Psoas muscle (tissue), 7 donors: ENCODE measurements at regions not wholly inside any gene's neighbourhood (a gene's known extent, or its start where the extent isn't known, plus 50 kb on each side); places are given as distances from the start of the nearest gene placed in this dataset.

Experiments used
- ATAC-seq, 4 donors: fragments of 200-7000 bp; cut with Tn5 transposase; one replicate each; pipeline ENCODE4 v1.9.1; 2020; ENCODE audit warnings: moderate library complexity in 3 of 4, mild to moderate bottlenecking in 2 of 4
- DNase-seq, 2 donors: peaks; one replicate each; pipeline ENCODE4 v3.0.0-alpha.2; 2020
- H3K27ac ChIP-seq: fragments of 200-600 bp; one replicate; pipeline ENCODE4 v1.8.0; 2022
- H3K27me3 ChIP-seq, 3 donors: fragments of 200-600 bp in 1 of 3; one replicate each; pipeline versions ENCODE4 v1.6.1 to v1.8.0; 2013 to 2022; ENCODE audit warnings: low read length in 2 of 3, mild to moderate bottlenecking in 2 of 3, moderate library complexity in 1 of 3; ENCODE audit not compliant: insufficient read depth in 3 of 3
- H3K36me3 ChIP-seq, 2 donors: fragments of 200-600 bp in 1 of 2; one replicate each; pipeline versions ENCODE4 v1.6.1 to v1.8.0; 2013 to 2022; ENCODE audit warnings: low read depth in 1 of 2, mild to moderate bottlenecking in 1 of 2, moderate library complexity in 1 of 2; ENCODE audit not compliant: insufficient read depth in 1 of 2
- H3K4me1 ChIP-seq: fragments of 200-600 bp; one replicate; pipeline ENCODE4 v1.8.0; 2022
- H3K4me3 ChIP-seq: fragments of 200-600 bp; one replicate; pipeline ENCODE4 v1.8.0; 2022; ENCODE audit warnings: mild to moderate bottlenecking
- H3K9me3 ChIP-seq: fragments of 200-600 bp; one replicate; pipeline ENCODE4 v1.8.0; 2022
- WGBS, 3 donors: extraction: QIAGEN DNeasy Blood & Tissue Kit; methylation state at CpG; one replicate each; pipeline versions ENCODE4 v1.1.6 to v1.1.7; 2013; 5-methylcytosine and 5-hydroxymethylcytosine counted together
- intact Hi-C, 2 donors: fragments of 100-400 bp; cut with DNase I; formaldehyde crosslinking; loops; one replicate each; pipeline versions ENCODE4 v1.11.0 to v1.14.2; 2022
- TF ChIP-seq, protein P1 (sequence below): fragments of 200-600 bp; IDR thresholded peaks from one replicate; pipeline ENCODE4 v1.8.0; 2022; ENCODE audit warnings: antibody characterized with exemption
- donor health status: healthy with polysubstance abuse.
- donor health status: DM: no; HTN: no; CAD: no; lungs with moderate emphysema.
- donor health status: Bipolar disorder and iron deficiency.
- donor health status: healthy.
- donor health status: DM: yes; HTN: yes; CAD: no.
- donor health status: DM: no; HTN: no; CAD: no.
- donor health status: DM: yes; HTN: yes; CAD: no.

DNA sequence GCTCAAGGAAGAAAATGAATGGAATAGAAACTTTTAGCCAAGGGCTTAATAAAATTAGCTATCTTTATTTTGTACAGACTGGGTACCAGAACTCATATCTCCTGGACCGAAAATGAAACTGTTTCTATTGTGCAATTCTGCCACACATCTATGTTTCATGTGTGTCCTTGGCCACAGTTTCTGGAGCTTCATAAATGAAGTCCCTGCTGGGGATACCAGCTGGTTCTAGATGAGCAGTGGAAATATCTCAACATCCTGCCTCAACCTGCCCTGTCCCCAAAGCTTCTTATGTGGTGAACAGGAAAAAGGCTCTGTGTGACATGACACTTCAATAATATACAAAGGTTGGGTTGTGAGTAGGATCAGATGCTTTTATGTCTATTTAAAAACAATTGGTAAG, 310.1 kb upstream of the SORCS1 start:
- intact Hi-C loops, result no loop called here
- TF ChIP-seq, protein P1, sequence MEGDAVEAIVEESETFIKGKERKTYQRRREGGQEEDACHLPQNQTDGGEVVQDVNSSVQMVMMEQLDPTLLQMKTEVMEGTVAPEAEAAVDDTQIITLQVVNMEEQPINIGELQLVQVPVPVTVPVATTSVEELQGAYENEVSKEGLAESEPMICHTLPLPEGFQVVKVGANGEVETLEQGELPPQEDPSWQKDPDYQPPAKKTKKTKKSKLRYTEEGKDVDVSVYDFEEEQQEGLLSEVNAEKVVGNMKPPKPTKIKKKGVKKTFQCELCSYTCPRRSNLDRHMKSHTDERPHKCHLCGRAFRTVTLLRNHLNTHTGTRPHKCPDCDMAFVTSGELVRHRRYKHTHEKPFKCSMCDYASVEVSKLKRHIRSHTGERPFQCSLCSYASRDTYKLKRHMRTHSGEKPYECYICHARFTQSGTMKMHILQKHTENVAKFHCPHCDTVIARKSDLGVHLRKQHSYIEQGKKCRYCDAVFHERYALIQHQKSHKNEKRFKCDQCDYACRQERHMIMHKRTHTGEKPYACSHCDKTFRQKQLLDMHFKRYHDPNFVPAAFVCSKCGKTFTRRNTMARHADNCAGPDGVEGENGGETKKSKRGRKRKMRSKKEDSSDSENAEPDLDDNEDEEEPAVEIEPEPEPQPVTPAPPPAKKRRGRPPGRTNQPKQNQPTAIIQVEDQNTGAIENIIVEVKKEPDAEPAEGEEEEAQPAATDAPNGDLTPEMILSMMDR, result no peak
- no peak for DNase-seq
- WGBS, 3 donors, result 92 to 100% (median 97%) methylated on average over 1 of the region's 1 CpG
- no peaks in the 10 kb centered on the region for H3K4me1 ChIP-seq
- H3K4me3 ChIP-seq, result no peak overlapping the region
- H3K9me3 ChIP-seq, result no peaks in the 10 kb centered on the region
- no peak overlapping the region for H3K27ac ChIP-seq
- no peak for ATAC-seq
- H3K36me3 ChIP-seq, result no peaks in the 10 kb centered on the region
- H3K27me3 ChIP-seq, result no peaks in the 10 kb centered on the region

GRCh38 chr10:107473225-107473624, 308.7 kb upstream of the SORCS1 start:
- Histone ChIP-seq H3K36me3 (no peaks in the 10 kb centered on the region), H3K4me3 (no peak overlapping the region), H3K27me3 (no peaks in the 10 kb centered on the region), H3K27ac (no peak overlapping the region), H3K4me1 (no peaks in the 10 kb centered on the region), H3K9me3 (no peaks in the 10 kb centered on the region)
- WGBS, 3 donors, result 55 to 70% (median 59%) methylated on average over 2 of the region's 2 CpGs
- intact Hi-C loops, result no loop called here
- DNase-seq (no peak), ATAC-seq (no peak)
- TF ChIP-seq, protein P1, result no peak

DNA sequence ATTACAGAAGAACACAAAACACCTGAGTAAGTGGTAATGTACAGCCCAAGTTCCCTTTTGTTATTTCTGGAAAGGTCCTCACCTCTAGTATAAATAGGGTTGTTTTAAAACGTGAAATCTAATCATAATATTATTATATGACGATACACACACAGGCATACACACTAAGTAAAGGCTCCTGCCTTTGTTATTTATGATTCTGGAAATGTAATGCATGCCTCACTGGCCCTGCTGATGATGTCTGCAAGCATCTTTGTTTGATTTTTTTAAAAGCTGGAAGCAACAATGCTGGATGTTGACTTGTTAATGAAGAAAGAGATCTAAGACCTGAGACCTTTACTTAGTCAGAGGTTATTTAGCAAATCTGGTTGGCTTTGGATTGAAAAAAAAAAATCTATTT, 307.4 kb upstream of the SORCS1 start:
- H3K4me1 ChIP-seq, result no peaks in the 10 kb centered on the region
- no peaks in the 10 kb centered on the region for H3K36me3 ChIP-seq
- no peaks in the 10 kb centered on the region for H3K9me3 ChIP-seq
- H3K4me3 ChIP-seq, result no peak overlapping the region
- no peaks in the 10 kb centered on the region for H3K27me3 ChIP-seq
- WGBS, 3 donors, result 66 to 71% (median 70%) methylated on average over 2 of the region's 2 CpGs
- no peak for DNase-seq
- no peak for ATAC-seq
- TF ChIP-seq, protein P1, result no peak
- H3K27ac ChIP-seq, result no peak overlapping the region
- intact Hi-C loops, result no loop called here

DNA sequence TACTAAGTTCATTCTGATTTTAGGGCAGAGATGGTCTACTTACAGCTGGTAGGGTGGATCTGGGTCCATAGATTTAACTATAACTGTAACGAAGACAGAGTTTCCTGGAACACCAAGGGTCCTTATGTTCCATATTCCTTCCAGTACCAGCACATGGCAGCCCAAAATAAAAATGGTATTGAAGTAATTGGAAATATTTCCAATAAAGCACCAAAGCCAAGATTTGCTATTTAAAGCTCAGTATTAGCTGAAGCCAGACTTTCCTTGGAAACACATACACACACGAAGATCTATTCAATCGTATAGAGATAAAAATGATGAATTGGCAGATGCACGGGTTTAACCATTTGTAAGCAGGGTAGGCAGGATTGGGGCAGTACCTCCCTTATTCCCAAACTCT, 289.1 kb upstream of the SORCS1 start:
- TF ChIP-seq, protein P1, result no peak
- H3K27me3 ChIP-seq, result no peaks in the 10 kb centered on the region
- WGBS, 3 donors, result 65 to 69% (median 67%) methylated on average over 4 of the region's 4 CpGs
- no peak overlapping the region for H3K27ac ChIP-seq
- H3K9me3 ChIP-seq, result no peaks in the 10 kb centered on the region
- intact Hi-C loops, result no loop called here
- no peak for DNase-seq
- ATAC-seq, result no peak
- no peaks in the 10 kb centered on the region for H3K36me3 ChIP-seq
- no peak overlapping the region for H3K4me3 ChIP-seq
- no peaks in the 10 kb centered on the region for H3K4me1 ChIP-seq

DNA sequence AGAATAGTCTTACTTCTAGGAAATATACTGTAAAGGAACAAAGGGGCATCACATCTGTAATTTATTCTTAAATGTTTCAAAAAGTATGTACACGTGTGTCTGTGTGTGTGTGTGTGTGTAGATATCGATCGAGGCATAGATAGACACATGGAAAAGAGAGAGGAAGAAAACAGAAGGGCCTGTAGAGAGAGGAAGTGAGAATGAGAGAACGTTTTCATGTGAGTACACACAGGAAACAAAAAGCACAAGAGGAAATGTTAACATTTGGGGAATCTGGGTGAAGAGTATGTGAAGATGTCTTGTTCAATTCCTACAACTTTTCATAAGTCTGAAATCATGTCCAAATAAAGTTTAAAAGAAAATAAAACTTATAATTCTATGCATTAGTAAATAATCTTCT, 286.5 kb upstream of the SORCS1 start:
- no peaks in the 10 kb centered on the region for H3K9me3 ChIP-seq
- intact Hi-C loops, result no loop called here
- TF ChIP-seq, protein P1, result no peak
- H3K36me3 ChIP-seq, result no peaks in the 10 kb centered on the region
- no peaks in the 10 kb centered on the region for H3K27me3 ChIP-seq
- 54 to 72% (median 67%) methylated on average over 4 of the region's 4 CpGs for WGBS, 3 donors
- ATAC-seq, result no peak
- no peaks in the 10 kb centered on the region for H3K4me1 ChIP-seq
- H3K4me3 ChIP-seq, result no peak overlapping the region
- no peak for DNase-seq
- H3K27ac ChIP-seq, result no peak overlapping the region
